Sigmoid colon (tissue), 6 donors: ENCODE measurements at regions not wholly inside any gene's neighbourhood (a gene's known extent, or its start where the extent isn't known, plus 50 kb on each side); places are given as distances from the start of the nearest gene placed in this dataset.

Experiments used
- DNase-seq: peaks from one replicate; pipeline ENCODE4 v3.0.0-alpha.2; 2019
- H3K27ac ChIP-seq, 4 donors: fragments of 200-600 bp; sonication (generic); one replicate each; pipeline ENCODE4 v1.5.1; 2016 to 2019; ENCODE audit warnings: mild to moderate bottlenecking in 1 of 4
- H3K27me3 ChIP-seq, 3 donors: fragments of 200-600 bp; sonication (generic); one replicate each; pipeline ENCODE4 v1.5.1; 2019; ENCODE audit warnings: mild to moderate bottlenecking in 1 of 3
- H3K36me3 ChIP-seq, 4 donors: fragments of 200-600 bp; sonication (generic); one replicate each; pipeline ENCODE4 v1.5.1; 2016 to 2019
- H3K4me1 ChIP-seq, 4 donors: fragments of 200-600 bp; sonication (generic); one replicate each; pipeline ENCODE4 v1.5.1; 2017 to 2019
- H3K4me3 ChIP-seq, 4 donors: fragments of 200-600 bp; sonication (generic); one replicate each; pipeline ENCODE4 v1.5.1; 2017 to 2019; ENCODE audit warnings: mild to moderate bottlenecking in 2 of 4, moderate library complexity in 1 of 4
- H3K9me3 ChIP-seq, 4 donors: fragments of 200-600 bp in 3 of 4; sonication (generic) in 3 of 4; one replicate each; pipeline versions ENCODE4 v1.5.1 to v1.6.1; 2013 to 2019
- EP300 ChIP-seq, 4 donors: sonication (generic); formaldehyde crosslinking; IDR thresholded peaks; one replicate each; pipeline ENCODE4 v1.6.1; 2017; ENCODE audit warnings: antibody characterized with exemption in 4 of 4
- POLR2A ChIP-seq, 2 donors: fragments of 450-650 bp; IDR thresholded peaks; one replicate each; pipeline ENCODE4 v1.6.1; 2016; ENCODE audit warnings: antibody characterized with exemption in 2 of 2, mild to moderate bottlenecking in 2 of 2, moderate library complexity in 2 of 2
- POLR2AphosphoS5 ChIP-seq, 4 donors: sonication (generic); formaldehyde crosslinking; IDR thresholded peaks; one replicate each; pipeline ENCODE4 v1.6.1; 2017; ENCODE audit warnings: antibody characterized with exemption in 4 of 4
- WGBS, 2 donors: extraction: QIAGEN DNeasy Blood & Tissue Kit; methylation state at CpG; one replicate each; pipeline ENCODE4 v1.1.7; 2013; 5-methylcytosine and 5-hydroxymethylcytosine counted together
- intact Hi-C: fragments of 100-400 bp; cut with DNase I; formaldehyde crosslinking; loops from one replicate; pipeline ENCODE4 v1.15.1; 2023
- TF ChIP-seq, protein P1 (sequence below), 4 experiments: fragments of 450-650 bp in 3 of 4; fragments of 200-600 bp in 1 of 4; IDR thresholded peaks; one replicate each; pipeline ENCODE4 v1.5.1; 2016 to 2019; ENCODE audit warnings: antibody characterized with exemption in 4 of 4, mild to moderate bottlenecking in 3 of 4, moderate library complexity in 2 of 4
- donor health status: healthy with polysubstance abuse.
- donor health status: healthy.

DNA sequence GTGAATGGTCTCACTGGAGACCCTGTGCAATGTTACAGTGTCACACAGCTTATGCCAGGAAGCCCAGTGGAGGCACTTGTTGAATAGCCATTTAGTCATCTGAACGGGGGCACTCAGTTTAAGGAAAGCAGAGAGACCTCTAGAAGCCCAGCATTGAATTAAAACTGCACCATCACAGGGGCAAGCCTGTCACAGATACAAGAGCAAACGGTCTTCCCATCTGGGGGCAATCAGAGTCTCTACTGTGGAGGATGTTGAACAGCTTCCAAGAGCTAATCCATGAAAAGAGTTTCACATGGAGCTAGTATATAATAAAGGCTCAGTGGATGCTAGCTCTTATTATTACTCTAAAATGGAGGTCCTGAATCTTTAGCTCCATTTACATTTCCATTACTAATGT, 553.7 kb upstream of the ARRDC4 start:
- H3K9me3 ChIP-seq: no peaks in the 10 kb centered on the region
- H3K36me3 ChIP-seq: no peaks in the 10 kb centered on the region
- intact Hi-C loops: no loop called here
- no peaks in the 10 kb centered on the region for H3K4me1 ChIP-seq
- H3K27me3 ChIP-seq: no peaks in the 10 kb centered on the region
- DNase-seq: no peak
- no peak overlapping the region for H3K27ac ChIP-seq
- 62 to 64% methylated on average over 2 of the region's 2 CpGs for WGBS, 2 donors
- TF ChIP-seq POLR2A (IDR thresholded peaks at IDR 0.05) (no peak), EP300 (IDR thresholded peaks at IDR 0.05) (no peak), POLR2AphosphoS5 (IDR thresholded peaks at IDR 0.05) (no peak)
- TF ChIP-seq, protein P1, sequence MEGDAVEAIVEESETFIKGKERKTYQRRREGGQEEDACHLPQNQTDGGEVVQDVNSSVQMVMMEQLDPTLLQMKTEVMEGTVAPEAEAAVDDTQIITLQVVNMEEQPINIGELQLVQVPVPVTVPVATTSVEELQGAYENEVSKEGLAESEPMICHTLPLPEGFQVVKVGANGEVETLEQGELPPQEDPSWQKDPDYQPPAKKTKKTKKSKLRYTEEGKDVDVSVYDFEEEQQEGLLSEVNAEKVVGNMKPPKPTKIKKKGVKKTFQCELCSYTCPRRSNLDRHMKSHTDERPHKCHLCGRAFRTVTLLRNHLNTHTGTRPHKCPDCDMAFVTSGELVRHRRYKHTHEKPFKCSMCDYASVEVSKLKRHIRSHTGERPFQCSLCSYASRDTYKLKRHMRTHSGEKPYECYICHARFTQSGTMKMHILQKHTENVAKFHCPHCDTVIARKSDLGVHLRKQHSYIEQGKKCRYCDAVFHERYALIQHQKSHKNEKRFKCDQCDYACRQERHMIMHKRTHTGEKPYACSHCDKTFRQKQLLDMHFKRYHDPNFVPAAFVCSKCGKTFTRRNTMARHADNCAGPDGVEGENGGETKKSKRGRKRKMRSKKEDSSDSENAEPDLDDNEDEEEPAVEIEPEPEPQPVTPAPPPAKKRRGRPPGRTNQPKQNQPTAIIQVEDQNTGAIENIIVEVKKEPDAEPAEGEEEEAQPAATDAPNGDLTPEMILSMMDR (IDR thresholded peaks at IDR 0.05): no peak
- H3K4me3 ChIP-seq: no peak overlapping the region

DNA sequence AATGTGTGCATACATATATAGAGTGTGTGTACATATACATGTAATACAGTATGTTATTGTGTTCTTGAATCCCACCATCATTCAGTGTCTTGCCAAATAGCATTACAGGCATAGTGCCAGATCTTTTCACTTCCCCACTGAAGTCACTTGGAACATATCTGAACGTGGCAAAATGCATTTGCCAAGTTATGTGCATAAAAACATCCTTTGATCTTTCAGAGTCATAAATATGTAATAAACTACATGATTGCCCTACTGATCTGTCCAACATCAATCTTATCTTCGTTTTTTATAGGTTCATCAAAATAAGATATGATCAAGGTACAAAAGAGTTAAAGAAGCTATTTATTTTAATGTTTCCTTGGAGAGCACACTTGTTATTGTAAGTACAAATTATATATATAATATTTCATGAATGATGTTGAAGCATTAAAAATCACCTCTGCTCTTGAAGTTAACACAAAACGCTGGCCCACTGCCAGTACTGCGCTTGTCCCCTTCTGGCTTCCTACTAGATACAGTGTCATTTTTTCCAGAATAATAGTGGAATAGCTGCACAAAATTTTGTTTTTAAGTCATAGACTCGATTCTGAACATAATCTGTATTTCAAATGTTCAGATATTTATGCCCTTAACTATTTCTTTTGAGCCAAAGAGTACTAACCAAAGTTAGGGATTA, 549.5 kb upstream of the ARRDC4 start:
- Histone ChIP-seq H3K27ac (no peak overlapping the region), H3K36me3 (no peaks in the 10 kb centered on the region), H3K9me3 (no peaks in the 10 kb centered on the region), H3K4me3 (no peak overlapping the region), H3K4me1 (no peaks in the 10 kb centered on the region), H3K27me3 (no peaks in the 10 kb centered on the region)
- TF ChIP-seq POLR2AphosphoS5 (IDR thresholded peaks at IDR 0.05): no peak
- no peak for TF ChIP-seq EP300 (IDR thresholded peaks at IDR 0.05)
- TF ChIP-seq POLR2A (IDR thresholded peaks at IDR 0.05): no peak
- TF ChIP-seq, protein P1 (IDR thresholded peaks at IDR 0.05): no peak
- 9 to 49% methylated on average over 5 of the region's 5 CpGs for WGBS, 2 donors
- intact Hi-C loops: no loop called here
- DNase-seq: no peak

GRCh38 chr15:97420130-97420529, 540.4 kb upstream of the ARRDC4 start:
- TF ChIP-seq, protein P1 (IDR thresholded peaks at IDR 0.05): no peak
- TF ChIP-seq POLR2A (IDR thresholded peaks at IDR 0.05) (no peak), POLR2AphosphoS5 (IDR thresholded peaks at IDR 0.05) (no peak), EP300 (IDR thresholded peaks at IDR 0.05) (no peak)
- intact Hi-C loops: no loop called here
- WGBS, 2 donors: 22 to 81% methylated on average over 1 of the region's 1 CpG
- H3K27me3 ChIP-seq: no peaks in the 10 kb centered on the region
- H3K9me3 ChIP-seq: no peaks in the 10 kb centered on the region
- H3K4me3 ChIP-seq: no peak overlapping the region
- H3K27ac ChIP-seq: no peak overlapping the region
- no peaks in the 10 kb centered on the region for H3K36me3 ChIP-seq
- H3K4me1 ChIP-seq: no peaks in the 10 kb centered on the region
- DNase-seq: no peak

DNA sequence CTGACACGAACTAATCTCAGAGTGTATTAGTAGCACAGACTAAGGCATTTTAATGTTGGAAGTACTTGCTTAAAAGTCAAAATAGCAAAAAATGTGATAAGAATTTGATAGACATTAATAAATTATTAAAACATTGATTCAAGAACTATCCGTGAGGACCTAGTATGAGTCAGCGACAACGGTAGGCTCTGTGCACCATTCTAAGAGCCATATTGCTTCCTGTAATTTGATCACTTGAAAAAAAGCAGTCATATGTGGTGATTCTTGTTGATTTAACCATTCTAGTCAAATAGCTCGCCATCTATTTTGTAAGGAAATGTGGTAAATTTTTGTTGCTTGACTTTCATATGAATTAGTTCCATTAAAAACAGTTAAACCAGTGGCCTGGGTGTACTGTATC, 534.9 kb upstream of the ARRDC4 start:
- H3K4me3 ChIP-seq: no peak overlapping the region
- H3K4me1 ChIP-seq: no peaks in the 10 kb centered on the region
- H3K36me3 ChIP-seq: no peaks in the 10 kb centered on the region
- TF ChIP-seq EP300 (IDR thresholded peaks at IDR 0.05) (no peak), POLR2AphosphoS5 (IDR thresholded peaks at IDR 0.05) (no peak), POLR2A (IDR thresholded peaks at IDR 0.05) (no peak)
- TF ChIP-seq, protein P1 (IDR thresholded peaks at IDR 0.05): no peak
- no peaks in the 10 kb centered on the region for H3K9me3 ChIP-seq
- WGBS, 2 donors: 84 to 91% methylated on average over 5 of the region's 5 CpGs
- H3K27ac ChIP-seq: no peak overlapping the region
- intact Hi-C loops: no loop called here
- DNase-seq: no peak
- H3K27me3 ChIP-seq: no peaks in the 10 kb centered on the region

DNA sequence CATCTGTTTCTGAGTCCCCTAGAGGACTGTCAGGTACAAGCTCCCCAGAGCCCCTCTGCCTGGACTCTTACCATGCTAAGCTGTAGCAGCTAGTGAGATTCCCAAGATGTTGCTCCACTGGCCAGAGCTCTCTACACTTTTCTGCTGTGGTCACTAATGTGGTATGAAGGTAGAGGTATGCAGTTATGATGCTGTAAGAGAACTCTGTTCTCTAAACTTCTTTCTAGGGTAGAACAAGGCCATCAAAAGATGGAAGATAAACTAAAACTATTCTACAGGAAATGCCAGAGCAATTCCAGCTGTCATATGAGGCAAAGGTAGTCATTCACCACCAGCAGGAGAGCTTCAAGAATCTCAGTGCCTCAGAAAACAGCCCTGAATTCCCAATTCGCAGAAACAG, 517.4 kb upstream of the ARRDC4 start:
- intact Hi-C loops: no loop called here

More for the DNA sequence above, 517.4 kb upstream of the ARRDC4 start:
- H3K36me3 ChIP-seq: no peaks in the 10 kb centered on the region
- TF ChIP-seq POLR2A (IDR thresholded peaks at IDR 0.05) (no peak), EP300 (IDR thresholded peaks at IDR 0.05) (no peak), POLR2AphosphoS5 (IDR thresholded peaks at IDR 0.05) (no peak)
- TF ChIP-seq, protein P1 (IDR thresholded peaks at IDR 0.05): no peak
- no peak for DNase-seq
- H3K4me1 ChIP-seq: no peaks in the 10 kb centered on the region
- 55 to 61% methylated on average over 1 of the region's 1 CpG for WGBS, 2 donors
- H3K4me3 ChIP-seq: no peak overlapping the region
- no peaks in the 10 kb centered on the region for H3K27me3 ChIP-seq
- no peak overlapping the region for H3K27ac ChIP-seq
- no peaks in the 10 kb centered on the region for H3K9me3 ChIP-seq
